ENCODE measurements at regions not wholly inside any gene's neighbourhood (a gene's known extent, or its start where the extent isn't known, plus 50 kb on each side); places are given as distances from the start of the nearest gene placed in this dataset.

GRCh38 chr20:22307409-22307808 lies 277.0 kb downstream of the FOXA2 start:
- DNase-seq: no peak

DNA sequence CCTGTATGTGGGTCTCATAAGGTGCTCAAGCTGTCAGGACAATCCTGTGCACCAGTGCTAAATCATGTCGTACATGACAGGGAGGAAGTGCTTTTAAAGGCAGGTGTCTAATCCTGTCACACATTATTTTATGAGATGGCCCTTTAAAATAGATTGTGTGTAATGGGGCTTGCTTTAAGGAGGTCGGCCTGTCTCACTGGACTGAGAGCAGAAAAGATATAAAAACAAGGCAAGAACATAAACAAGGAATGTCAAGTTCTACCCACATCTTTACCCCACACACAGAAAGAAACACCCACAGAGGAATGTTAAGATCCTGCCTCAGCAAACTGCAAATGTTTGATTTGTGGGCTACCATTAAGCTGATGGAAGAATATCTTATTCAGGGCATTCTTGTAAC lies 279.0 kb downstream of the FOXA2 start:
- DNase-seq: no peak

DNA sequence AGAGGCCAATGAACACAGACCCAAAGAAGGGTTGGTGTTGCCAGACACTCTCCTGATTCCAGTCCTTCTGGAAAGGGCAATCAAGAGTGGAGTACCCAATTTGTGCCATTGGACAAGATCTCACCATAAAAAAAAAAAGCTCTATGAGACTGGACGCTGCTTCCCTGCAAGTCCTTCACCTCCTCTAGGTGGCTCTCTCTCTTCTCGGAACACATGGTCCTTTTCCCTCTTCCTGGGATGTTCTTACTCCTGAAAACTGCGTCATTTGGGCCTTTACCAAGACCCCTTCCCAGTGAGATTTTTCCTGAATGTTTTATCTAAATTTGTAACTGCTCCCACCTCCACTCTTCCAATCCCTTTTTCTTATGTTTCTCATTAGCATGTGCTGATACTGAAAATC lies 280.8 kb downstream of the FOXA2 start:
- DNase-seq: no peak

DNA sequence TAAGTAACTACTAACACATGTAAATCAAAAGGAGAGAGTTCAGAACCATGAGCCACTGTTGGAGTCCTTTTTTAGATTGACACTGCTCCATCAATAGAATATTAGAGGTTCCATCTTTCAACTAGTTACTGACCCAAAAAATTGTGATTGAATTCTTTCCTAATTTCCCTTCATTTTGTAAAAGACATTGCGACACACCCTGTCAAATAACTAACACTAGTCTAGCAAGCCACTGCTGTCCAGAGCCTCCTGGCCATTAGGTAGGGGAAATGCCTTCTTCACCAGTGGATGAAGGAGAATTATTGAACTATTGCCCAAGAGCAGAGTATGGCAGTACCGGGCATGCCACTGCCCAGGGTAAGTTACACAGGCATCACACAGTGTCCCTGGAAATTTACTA lies 282.3 kb downstream of the FOXA2 start:
- no peak for DNase-seq

DNA sequence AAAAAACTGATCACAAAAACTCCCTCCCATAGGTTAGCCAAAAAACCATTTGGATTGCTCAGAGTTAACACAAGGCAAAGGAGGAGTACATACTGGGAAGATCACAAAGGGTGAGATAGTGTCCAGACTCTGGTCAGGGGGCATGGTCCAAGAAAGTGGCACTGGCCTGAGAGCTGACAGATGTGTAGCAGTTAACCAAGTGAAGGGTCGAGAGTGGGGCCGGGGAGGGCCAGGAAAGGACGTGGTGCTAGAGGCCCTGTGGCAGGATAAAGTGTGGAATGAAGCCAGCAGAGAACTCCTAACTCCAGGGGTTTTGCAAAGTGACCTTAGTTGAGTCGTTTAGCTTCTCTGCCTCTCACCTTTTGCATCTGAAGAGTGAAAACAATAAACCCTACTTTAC lies 290.5 kb downstream of the FOXA2 start:
- no peak for DNase-seq

- DNase-seq: no peak
Measured at GRCh38 chr20:22289442-22289841, 294.9 kb downstream of the FOXA2 start.

DNA sequence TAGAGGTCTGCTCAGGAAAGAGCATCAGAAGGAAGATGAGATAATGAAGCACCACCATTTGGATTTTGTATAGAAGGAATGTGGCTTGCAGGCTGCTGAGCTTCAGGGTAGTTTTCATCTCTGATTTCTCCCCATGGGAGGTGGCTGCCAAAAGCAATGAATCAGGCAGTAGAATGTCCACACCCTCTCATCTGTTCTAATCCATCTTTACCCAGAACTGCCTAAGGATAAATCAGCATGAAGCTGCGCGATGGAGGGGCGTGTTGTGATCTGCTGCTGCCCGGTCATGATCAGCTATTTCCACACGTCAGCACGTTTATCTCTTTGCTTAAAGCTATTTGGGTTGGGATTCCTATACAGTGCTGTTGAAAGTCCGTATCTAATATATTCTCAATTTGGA lies 295.4 kb downstream of the FOXA2 start:
- no peak for DNase-seq

GRCh38 chr20:22288156-22288555 lies 296.2 kb downstream of the FOXA2 start:
- DNase-seq: no peak

GRCh38 chr20:22285555-22285954 lies 298.8 kb downstream of the FOXA2 start:
- no peak for DNase-seq

DNA sequence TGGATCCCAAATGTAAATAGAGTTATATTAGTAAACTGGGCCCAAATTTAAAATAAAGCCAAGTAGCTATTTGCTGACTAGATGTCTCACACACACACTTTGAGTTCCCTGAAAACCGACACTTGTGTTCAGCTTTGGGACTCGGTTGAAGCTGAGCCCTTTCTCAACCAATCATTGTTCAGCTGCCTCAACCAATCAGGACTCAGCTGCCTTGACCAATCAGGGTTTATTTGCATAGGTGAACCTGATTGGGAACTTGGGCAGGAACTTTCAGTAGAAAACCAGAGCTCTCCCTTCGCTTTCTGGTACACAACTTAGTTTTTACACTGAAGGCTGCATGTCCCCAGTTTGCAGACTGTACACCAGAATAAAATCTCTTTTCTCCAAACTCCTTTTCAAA lies 301.7 kb downstream of the FOXA2 start:
- no peak for DNase-seq

- no peak for DNase-seq
Measured at GRCh38 chr20:22274330-22274729, 310.0 kb downstream of the FOXA2 start.

DNA sequence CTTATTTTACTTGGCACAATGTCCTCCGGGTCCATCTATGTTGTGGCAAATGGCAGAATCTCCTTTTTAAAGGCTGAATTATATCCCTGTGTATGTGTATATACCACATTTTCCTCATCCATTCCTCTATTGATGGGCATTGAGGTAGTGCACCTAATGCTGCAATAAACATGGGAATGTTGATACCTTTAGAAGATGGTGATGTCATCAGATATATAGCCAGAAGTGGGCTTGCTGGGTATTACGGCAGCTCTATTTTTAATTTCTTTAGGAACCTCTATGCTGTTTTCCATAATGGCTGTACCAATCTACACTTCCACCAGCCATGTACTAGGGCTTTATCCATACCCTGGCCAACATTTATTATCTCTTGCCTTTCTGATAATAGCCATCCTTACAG lies 315.7 kb downstream of the FOXA2 start:
- DNase-seq: no peak

DNA sequence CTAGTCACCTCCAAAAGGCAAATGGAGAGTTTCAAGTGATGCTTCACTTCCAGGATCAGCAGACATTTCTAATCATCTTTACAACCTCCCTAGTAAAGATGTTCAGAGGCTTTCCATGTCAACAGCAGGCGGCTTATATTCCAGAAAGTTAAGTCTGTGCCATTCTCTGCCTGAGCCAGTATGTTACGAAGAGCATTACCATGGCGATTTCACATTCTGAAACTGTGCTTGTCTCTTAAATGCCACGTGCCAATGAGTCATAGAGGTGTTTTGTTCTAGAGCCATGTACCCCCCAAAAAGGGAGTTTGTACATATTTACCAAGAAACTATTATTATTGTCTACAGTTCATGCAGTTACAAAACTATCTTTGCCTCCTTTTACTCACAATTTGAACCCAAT lies 319.5 kb downstream of the FOXA2 start:
- DNase-seq: no peak

DNA sequence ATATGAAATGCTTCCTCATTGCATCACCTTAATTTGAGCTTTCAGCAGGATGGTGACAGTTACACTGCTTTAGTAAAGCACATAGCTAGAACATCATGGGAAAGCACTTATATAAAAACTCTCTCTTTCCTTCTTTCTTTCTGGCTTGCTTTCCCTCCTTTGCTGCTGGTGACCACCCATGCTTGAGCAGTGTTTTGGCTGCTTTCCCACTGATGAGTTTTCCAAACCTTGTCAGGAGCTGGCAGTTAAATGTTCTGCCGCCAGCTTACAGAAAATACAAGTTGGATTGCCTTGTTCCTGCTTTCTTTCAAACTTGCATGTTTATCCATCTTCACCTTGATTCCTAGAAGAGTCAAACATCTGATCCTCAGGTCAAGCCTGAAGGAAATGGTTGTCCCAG lies 323.9 kb downstream of the FOXA2 start:
- DNase-seq: no peak

DNA sequence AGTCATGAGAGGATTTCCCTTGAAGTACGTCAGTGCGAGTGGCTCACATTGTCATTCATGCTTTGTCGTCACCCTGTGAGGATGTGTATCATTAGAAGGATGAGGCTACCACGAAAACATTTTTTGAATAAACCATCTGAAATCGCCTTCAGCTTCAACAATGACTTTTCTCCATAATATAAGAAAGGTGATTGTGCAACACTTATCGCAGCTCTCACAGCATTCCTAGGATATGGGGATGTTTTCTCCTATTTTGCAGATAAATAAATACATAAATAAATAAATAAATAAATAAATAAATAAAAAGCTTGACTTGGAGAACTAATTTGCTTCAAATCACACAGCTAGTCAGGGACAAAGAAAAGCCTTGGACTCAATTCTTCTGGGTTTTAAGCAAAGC lies 326.5 kb downstream of the FOXA2 start:
- DNase-seq: no peak

DNA sequence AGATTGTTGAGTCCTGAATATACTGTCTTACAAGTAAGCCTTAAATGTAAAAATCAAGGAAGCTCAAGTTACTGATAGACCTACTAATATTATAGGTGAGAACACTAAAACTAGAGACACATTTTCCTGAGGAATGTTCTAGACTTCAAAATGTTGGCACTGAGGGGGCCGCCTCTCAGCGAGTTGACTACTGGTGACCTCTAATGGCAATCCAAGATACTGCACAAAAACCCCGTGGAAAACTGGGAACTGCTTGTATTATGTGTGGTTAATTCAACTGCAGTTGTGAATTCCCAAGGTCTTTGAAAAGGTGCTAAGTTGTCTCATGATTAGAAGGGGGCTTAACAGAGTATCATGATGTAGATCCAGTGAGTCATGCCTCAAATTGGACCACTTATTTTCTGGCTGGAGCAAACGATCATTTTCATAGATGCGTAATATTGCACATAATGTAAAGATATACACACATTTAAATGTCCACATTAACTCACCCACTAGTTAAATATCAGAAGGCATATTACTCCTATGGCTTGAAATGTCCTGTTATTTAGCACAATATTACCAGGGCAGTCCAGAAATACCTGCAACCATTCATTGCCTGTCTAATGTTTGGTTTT lies 336.2 kb downstream of the FOXA2 start:
- no peak for DNase-seq

GRCh38 chr20:22245139-22245538 lies 339.2 kb downstream of the FOXA2 start:
- DNase-seq: no peak

DNA sequence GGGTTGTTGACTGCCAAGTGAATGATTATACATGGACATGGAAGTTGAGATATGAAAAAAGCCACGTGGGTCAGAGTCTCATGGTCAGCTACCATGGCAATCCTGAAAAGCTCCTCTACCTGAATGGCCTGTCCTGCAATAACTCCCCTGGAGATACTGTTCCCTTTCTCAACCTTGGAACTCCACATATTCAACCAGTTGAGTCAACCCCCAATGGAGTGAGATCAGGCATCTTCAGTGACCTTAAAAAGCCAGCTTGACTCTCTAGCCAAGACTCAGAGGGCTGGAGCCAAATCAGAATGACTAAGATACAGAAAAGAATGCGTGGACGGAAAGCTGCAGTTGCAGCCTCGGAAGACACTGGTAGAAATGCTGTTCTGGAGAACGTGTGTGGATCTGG lies 341.3 kb downstream of the FOXA2 start:
- no peak for DNase-seq

DNA sequence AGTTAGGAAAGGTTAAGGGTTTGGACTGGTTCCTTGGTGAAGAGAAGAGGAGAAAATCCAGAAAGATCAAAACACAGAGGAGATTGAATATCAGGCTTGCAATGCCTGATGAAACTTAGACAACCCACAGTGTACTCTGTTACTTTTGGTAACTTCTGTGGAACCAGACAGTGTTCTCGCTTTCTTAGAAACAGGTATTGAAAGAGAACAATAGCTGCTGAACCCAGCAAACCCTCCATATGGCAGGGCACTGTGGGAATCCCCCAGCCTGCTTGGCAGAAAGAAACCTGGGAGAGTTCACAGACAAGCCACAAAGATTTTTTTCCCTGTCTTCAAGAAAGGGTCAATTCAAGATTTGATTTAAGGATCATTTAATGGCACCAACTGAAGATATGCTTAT lies 342.8 kb downstream of the FOXA2 start:
- no peak for DNase-seq

DNA sequence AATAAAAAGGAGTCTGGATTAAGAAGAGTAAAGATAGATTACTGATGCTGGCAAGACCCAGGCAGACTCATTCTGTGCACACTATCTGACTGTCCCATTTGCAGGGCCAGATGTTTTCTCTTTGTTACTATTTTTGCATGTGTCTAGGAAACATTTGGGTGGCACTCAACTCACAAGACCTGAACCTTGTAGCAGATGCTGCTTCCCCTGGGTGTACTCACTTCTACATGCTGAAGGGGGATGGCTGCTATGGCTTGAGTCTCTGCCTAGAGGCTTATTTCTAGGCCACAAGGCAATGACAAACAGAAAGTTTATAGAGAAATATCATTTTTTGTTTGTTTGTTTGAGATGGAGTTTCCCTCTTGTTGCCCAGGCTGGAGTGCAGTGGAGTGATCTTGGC lies 351.4 kb downstream of the FOXA2 start:
- DNase-seq: no peak

GRCh38 chr20:22232473-22232872 lies 351.9 kb downstream of the FOXA2 start:
- no peak for DNase-seq

DNA sequence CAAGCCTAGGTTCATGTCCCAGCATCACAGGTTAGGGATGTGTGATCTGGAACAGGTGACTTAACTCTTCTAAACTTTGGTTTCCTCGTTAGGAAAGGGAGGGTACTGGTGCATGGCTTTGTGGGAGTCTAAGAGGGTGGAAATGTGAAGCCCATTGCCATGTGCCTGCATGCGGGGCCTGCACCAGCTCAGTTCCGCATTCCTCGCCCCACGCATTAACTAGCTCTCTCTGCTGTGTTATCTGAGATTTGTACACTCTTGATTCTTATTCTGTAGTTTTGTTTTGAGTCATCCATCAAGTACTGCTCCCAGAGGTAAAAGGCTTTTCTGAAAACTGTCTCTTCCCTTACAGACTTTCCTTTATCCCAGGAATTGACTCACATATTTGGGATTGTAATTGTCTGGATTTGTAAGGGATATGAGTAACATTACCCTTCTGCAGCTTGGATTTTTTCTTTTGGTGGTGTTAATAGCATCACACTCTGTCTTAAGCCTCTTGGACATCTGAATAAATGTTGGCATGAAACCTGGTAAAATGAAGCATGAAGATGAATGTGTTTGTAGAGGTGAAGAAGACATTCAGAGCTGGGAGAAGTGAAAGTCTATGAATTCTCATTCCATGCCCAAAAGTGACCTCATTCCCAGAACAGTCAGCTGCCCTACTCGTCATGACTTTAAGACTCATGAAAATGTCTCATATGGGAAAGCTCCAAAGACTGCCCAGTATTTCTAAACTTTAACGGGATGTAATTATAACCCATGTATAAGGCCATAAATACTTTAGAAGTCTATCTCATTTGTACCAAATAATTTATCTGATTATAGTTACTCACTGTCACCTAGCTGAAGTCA lies 357.3 kb downstream of the FOXA2 start:
- no peak for DNase-seq

DNA sequence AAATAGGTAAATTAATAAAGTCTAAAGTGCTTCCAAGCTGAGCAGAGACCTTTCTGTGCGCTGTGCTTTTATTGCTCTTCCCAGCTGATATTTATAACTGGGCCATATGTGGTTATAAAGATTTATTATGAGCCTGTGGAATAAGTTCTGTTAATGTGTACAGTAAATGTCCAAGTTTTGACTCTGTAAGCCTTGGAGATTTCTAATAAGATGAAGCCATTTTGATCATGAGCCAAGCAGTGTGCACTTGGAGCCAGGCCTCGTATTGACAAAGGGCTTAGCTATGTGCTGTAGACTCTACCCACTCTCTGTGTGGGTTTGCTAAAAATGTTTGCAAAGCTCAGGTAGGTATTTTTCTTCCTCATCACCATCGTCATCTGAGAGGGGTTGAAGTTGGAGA lies 361.1 kb downstream of the FOXA2 start:
- DNase-seq: no peak

GRCh38 chr20:22217712-22218352 lies 366.5 kb downstream of the FOXA2 start:
- DNase-seq: no peak

Measured in stimulated activated CD4-positive, alpha-beta T cell treated with anti-CD3 and anti-CD28 coated beads, Interleukin-4, amount 100 ng/mL, for 1 hour (primary cell).